ENCODE measurements at regions not wholly inside any gene's neighbourhood (a gene's known extent, or its start where the extent isn't known, plus 50 kb on each side); places are given as distances from the start of the nearest gene placed in this dataset.

GRCh38 chr5:138649316-138649720, 74.1 kb upstream of the HSPA9 start:
- no peak for TF ChIP-seq CTCF (conservative IDR thresholded peaks at IDR 0.05 in 1 of 2, IDR thresholded peaks at IDR 0.05 in 1 of 2; ENCODE audit: extremely low read depth in 1 of 2, insufficient read depth in 1 of 2, low read depth in 1 of 2, low read length in 2 of 2)
- no peak for TF ChIP-seq EZH2 (IDR thresholded peaks at IDR 0.05; ENCODE audit: borderline replicate concordance, low read length)

Data from mammary epithelial cell (primary cell).